ENCODE measurements at regions not wholly inside any gene's neighbourhood (a gene's known extent, or its start where the extent isn't known, plus 50 kb on each side); places are given as distances from the start of the nearest gene placed in this dataset.

- no peaks in the 10 kb centered on the region for H3K36me3 ChIP-seq (ENCODE audit: insufficient read depth, low read length)
- CTCF ChIA-PET (ENCODE audit: partially characterized antibody) = no interaction called here
- Mint-ChIP-seq H3K4me3 (no peak overlapping the region), H3K9me3 (peaks cover 0 to 4% (median 0%) of the 10 kb centered on the region in 8 donors), H3K27ac (no peak overlapping the region), H3K36me3 (no peaks in the 10 kb centered on the region), H3K27me3 (peaks cover 0 to 3% of the 10 kb centered on the region in 2 donors), H3K4me1 (no peaks in the 10 kb centered on the region)
- no peak for DNase-seq
- intact Hi-C loops (cut with micrococcal nuclease) = no loop called here
- no peaks in the 10 kb centered on the region for H3K27me3 ChIP-seq (ENCODE audit: insufficient read depth, low read length)
- H3K4me3 ChIP-seq (ENCODE audit: low read length in 2 of 2) = no peak overlapping the region
- H3K27ac ChIP-seq (ENCODE audit: low read depth, low read length) = no peak overlapping the region
- POLR2A ChIA-PET (ENCODE audit: partially characterized antibody) = no interaction called here
- H3K9me3 ChIP-seq (ENCODE audit: control insufficient read depth in 1 of 2, low read length in 2 of 2) = no peaks in the 10 kb centered on the region
- H3K4me1 ChIP-seq (ENCODE audit: insufficient read depth, low read length) = no peaks in the 10 kb centered on the region
Measured at GRCh38 chr2:223107825-223108224, 55.8 kb downstream of the KCNE4 start.

- H3K27me3 Mint-ChIP-seq = peaks cover 0 to 3% of the 10 kb centered on the region in 2 donors
- intact Hi-C loops (cut with micrococcal nuclease) = no loop called here
- ChIA-PET POLR2A (ENCODE audit: partially characterized antibody) (no interaction called here), CTCF (ENCODE audit: partially characterized antibody) (no interaction called here)
- peaks cover 0 to 4% (median 0%) of the 10 kb centered on the region in 8 donors for H3K9me3 Mint-ChIP-seq
- no peak overlapping the region for H3K27ac Mint-ChIP-seq
- Histone ChIP-seq H3K4me1 (ENCODE audit: insufficient read depth, low read length) (no peaks in the 10 kb centered on the region), H3K27ac (ENCODE audit: low read depth, low read length) (no peak overlapping the region), H3K36me3 (ENCODE audit: insufficient read depth, low read length) (no peaks in the 10 kb centered on the region), H3K4me3 (ENCODE audit: low read length in 2 of 2) (no peak overlapping the region), H3K9me3 (ENCODE audit: control insufficient read depth in 1 of 2, low read length in 2 of 2) (no peaks in the 10 kb centered on the region), H3K27me3 (ENCODE audit: insufficient read depth, low read length) (no peaks in the 10 kb centered on the region)
- H3K4me1 Mint-ChIP-seq = no peaks in the 10 kb centered on the region
- no peak for DNase-seq
- H3K4me3 Mint-ChIP-seq = no peak overlapping the region
- H3K36me3 Mint-ChIP-seq = no peaks in the 10 kb centered on the region
Measured at GRCh38 chr2:223108351-223109050, 56.5 kb downstream of the KCNE4 start.

GRCh38 chr2:223109341-223109740 is 57.4 kb downstream of the KCNE4 start:
- no peak for DNase-seq
- Mint-ChIP-seq H3K9me3 (peaks cover 0 to 4% (median 0%) of the 10 kb centered on the region in 8 donors), H3K4me3 (no peak overlapping the region), H3K36me3 (no peaks in the 10 kb centered on the region), H3K27me3 (peaks cover 0 to 3% of the 10 kb centered on the region in 2 donors), H3K4me1 (no peaks in the 10 kb centered on the region), H3K27ac (no peak overlapping the region)
- intact Hi-C loops (cut with micrococcal nuclease) = no loop called here
- Histone ChIP-seq H3K9me3 (ENCODE audit: control insufficient read depth in 1 of 2, low read length in 2 of 2) (no peaks in the 10 kb centered on the region), H3K27ac (ENCODE audit: low read depth, low read length) (no peak overlapping the region), H3K27me3 (ENCODE audit: insufficient read depth, low read length) (no peaks in the 10 kb centered on the region), H3K36me3 (ENCODE audit: insufficient read depth, low read length) (no peaks in the 10 kb centered on the region), H3K4me3 (ENCODE audit: low read length in 2 of 2) (no peak overlapping the region), H3K4me1 (ENCODE audit: insufficient read depth, low read length) (no peaks in the 10 kb centered on the region)
- CTCF ChIA-PET (ENCODE audit: partially characterized antibody) = no interaction called here
- POLR2A ChIA-PET (ENCODE audit: partially characterized antibody) = no interaction called here

- no peak for DNase-seq
- Histone ChIP-seq H3K4me3 (ENCODE audit: low read length in 2 of 2) (no peak overlapping the region), H3K4me1 (ENCODE audit: insufficient read depth, low read length) (no peaks in the 10 kb centered on the region), H3K9me3 (ENCODE audit: control insufficient read depth in 1 of 2, low read length in 2 of 2) (no peaks in the 10 kb centered on the region), H3K27me3 (ENCODE audit: insufficient read depth, low read length) (no peaks in the 10 kb centered on the region), H3K36me3 (ENCODE audit: insufficient read depth, low read length) (no peaks in the 10 kb centered on the region), H3K27ac (ENCODE audit: low read depth, low read length) (no peak overlapping the region)
- no peak overlapping the region for H3K4me3 Mint-ChIP-seq
- no peaks in the 10 kb centered on the region for H3K36me3 Mint-ChIP-seq
- ChIA-PET POLR2A (ENCODE audit: partially characterized antibody) (no interaction called here), CTCF (ENCODE audit: partially characterized antibody) (no interaction called here)
- H3K27ac Mint-ChIP-seq = no peak overlapping the region
- peaks cover 0 to 5% (median 0%) of the 10 kb centered on the region in 8 donors for H3K9me3 Mint-ChIP-seq
- intact Hi-C loops (cut with micrococcal nuclease) = no loop called here
- H3K27me3 Mint-ChIP-seq = peaks cover 0 to 3% of the 10 kb centered on the region in 2 donors
- H3K4me1 Mint-ChIP-seq = no peaks in the 10 kb centered on the region
Measured at GRCh38 chr2:223113161-223113560, 61.2 kb downstream of the KCNE4 start.

GRCh38 chr2:223114170-223114569 is 62.2 kb downstream of the KCNE4 start:
- CTCF ChIA-PET (ENCODE audit: partially characterized antibody) = no interaction called here
- H3K36me3 ChIP-seq (ENCODE audit: insufficient read depth, low read length) = no peaks in the 10 kb centered on the region
- Mint-ChIP-seq H3K4me1 (no peaks in the 10 kb centered on the region), H3K4me3 (no peak overlapping the region), H3K27ac (no peak overlapping the region), H3K36me3 (no peaks in the 10 kb centered on the region), H3K9me3 (peaks cover 0 to 5% (median 0%) of the 10 kb centered on the region in 8 donors), H3K27me3 (peaks cover 0 to 3% of the 10 kb centered on the region in 2 donors)
- POLR2A ChIA-PET (ENCODE audit: partially characterized antibody) = no interaction called here
- H3K9me3 ChIP-seq (ENCODE audit: control insufficient read depth in 1 of 2, low read length in 2 of 2) = no peaks in the 10 kb centered on the region
- no peaks in the 10 kb centered on the region for H3K27me3 ChIP-seq (ENCODE audit: insufficient read depth, low read length)
- H3K4me3 ChIP-seq (ENCODE audit: low read length in 2 of 2) = no peak overlapping the region
- H3K27ac ChIP-seq (ENCODE audit: low read depth, low read length) = no peak overlapping the region
- intact Hi-C loops (cut with micrococcal nuclease) = no loop called here
- DNase-seq = no peak
- no peaks in the 10 kb centered on the region for H3K4me1 ChIP-seq (ENCODE audit: insufficient read depth, low read length)

GRCh38 chr2:223114917-223115316 is 62.9 kb downstream of the KCNE4 start:
- H3K9me3 ChIP-seq (ENCODE audit: control insufficient read depth in 1 of 2, low read length in 2 of 2) = no peaks in the 10 kb centered on the region
- DNase-seq = no peak
- intact Hi-C loops (cut with micrococcal nuclease) = no loop called here
- no peaks in the 10 kb centered on the region for H3K4me1 Mint-ChIP-seq
- H3K36me3 Mint-ChIP-seq = no peaks in the 10 kb centered on the region
- H3K4me3 Mint-ChIP-seq = no peak overlapping the region
- no peak overlapping the region for H3K4me3 ChIP-seq (ENCODE audit: low read length in 2 of 2)
- no peaks in the 10 kb centered on the region for H3K27me3 ChIP-seq (ENCODE audit: insufficient read depth, low read length)
- H3K4me1 ChIP-seq (ENCODE audit: insufficient read depth, low read length) = no peaks in the 10 kb centered on the region
- ChIA-PET CTCF (ENCODE audit: partially characterized antibody) (no interaction called here), POLR2A (ENCODE audit: partially characterized antibody) (no interaction called here)
- H3K27ac Mint-ChIP-seq = no peak overlapping the region
- H3K36me3 ChIP-seq (ENCODE audit: insufficient read depth, low read length) = no peaks in the 10 kb centered on the region
- H3K27me3 Mint-ChIP-seq = peaks cover 0 to 3% of the 10 kb centered on the region in 2 donors
- H3K9me3 Mint-ChIP-seq = peaks cover 0 to 5% (median 0%) of the 10 kb centered on the region in 8 donors
- H3K27ac ChIP-seq (ENCODE audit: low read depth, low read length) = no peak overlapping the region

GRCh38 chr2:223117533-223117932 is 65.5 kb downstream of the KCNE4 start:
- CTCF ChIA-PET (ENCODE audit: partially characterized antibody) = no interaction called here
- no peaks in the 10 kb centered on the region for H3K27me3 Mint-ChIP-seq
- Histone ChIP-seq H3K27ac (ENCODE audit: low read depth, low read length) (no peak overlapping the region), H3K27me3 (ENCODE audit: insufficient read depth, low read length) (no peaks in the 10 kb centered on the region), H3K9me3 (ENCODE audit: control insufficient read depth in 1 of 2, low read length in 2 of 2) (no peaks in the 10 kb centered on the region), H3K36me3 (ENCODE audit: insufficient read depth, low read length) (no peaks in the 10 kb centered on the region), H3K4me1 (ENCODE audit: insufficient read depth, low read length) (no peaks in the 10 kb centered on the region), H3K4me3 (ENCODE audit: low read length in 2 of 2) (no peak overlapping the region)
- no peak overlapping the region for H3K27ac Mint-ChIP-seq
- peaks cover 0 to 5% (median 0%) of the 10 kb centered on the region in 8 donors for H3K9me3 Mint-ChIP-seq
- no peak for DNase-seq
- intact Hi-C loops (cut with micrococcal nuclease) = no loop called here
- POLR2A ChIA-PET (ENCODE audit: partially characterized antibody) = no interaction called here
- no peaks in the 10 kb centered on the region for H3K4me1 Mint-ChIP-seq
- no peak overlapping the region for H3K4me3 Mint-ChIP-seq
- no peaks in the 10 kb centered on the region for H3K36me3 Mint-ChIP-seq

- H3K4me1 Mint-ChIP-seq = no peaks in the 10 kb centered on the region
Measured at GRCh38 chr2:223121283-223121682, 69.3 kb downstream of the KCNE4 start.

More at GRCh38 chr2:223121283-223121682, 69.3 kb downstream of the KCNE4 start:
- no peak overlapping the region for H3K4me3 Mint-ChIP-seq
- H3K27ac Mint-ChIP-seq = no peak overlapping the region
- H3K9me3 Mint-ChIP-seq = peaks cover 0 to 3% (median 0%) of the 10 kb centered on the region in 8 donors
- DNase-seq = no peak
- H3K27ac ChIP-seq (ENCODE audit: low read depth, low read length) = no peak overlapping the region
- no peaks in the 10 kb centered on the region for H3K27me3 ChIP-seq (ENCODE audit: insufficient read depth, low read length)
- intact Hi-C loops (cut with micrococcal nuclease) = no loop called here
- CTCF ChIA-PET (ENCODE audit: partially characterized antibody) = no interaction called here
- no peaks in the 10 kb centered on the region for H3K36me3 Mint-ChIP-seq
- no peaks in the 10 kb centered on the region for H3K36me3 ChIP-seq (ENCODE audit: insufficient read depth, low read length)
- H3K4me3 ChIP-seq (ENCODE audit: low read length in 2 of 2) = no peak overlapping the region
- no peaks in the 10 kb centered on the region for H3K4me1 ChIP-seq (ENCODE audit: insufficient read depth, low read length)
- no peaks in the 10 kb centered on the region for H3K9me3 ChIP-seq (ENCODE audit: control insufficient read depth in 1 of 2, low read length in 2 of 2)
- H3K27me3 Mint-ChIP-seq = no peaks in the 10 kb centered on the region
- POLR2A ChIA-PET (ENCODE audit: partially characterized antibody) = no interaction called here
